AG04449 (cell line): ENCODE measurements at regions not wholly inside any gene's neighbourhood (a gene's known extent, or its start where the extent isn't known, plus 50 kb on each side); places are given as distances from the start of the nearest gene placed in this dataset.

Experiments
- CTCF ChIA-PET: fragments of 350-600 bp; formaldehyde crosslinking; extraction: SDS; loops from one replicate; lab custom pipeline; 2021; ENCODE audit warnings: antibody characterized with exemption; lab: Yijun Ruan, JAX
- POLR2A ChIA-PET: fragments of 400-600, 350-600 bp; formaldehyde crosslinking; extraction: SDS; loops from one replicate; lab custom pipeline; 2020; ENCODE audit warnings: antibody characterized with exemption, inconsistent platforms; lab: Yijun Ruan, JAX
- DNase-seq: peaks from one replicate; pipeline ENCODE4 v3.0.0-alpha.2; 2010; ENCODE audit warnings: low read depth, low spot score
- H3K4me3 ChIP-seq: 2 replicates; pipeline ENCODE4 v1.5.1; 2011; ENCODE audit warnings: low read depth, mild to moderate bottlenecking, control low read depth, low read length
- CTCF ChIP-seq: IDR thresholded peaks from one replicate; pipeline ENCODE4 v1.5.1; 2011; ENCODE audit warnings: mild to moderate bottlenecking, moderate library complexity, low read length, control low read depth, inconsistent platforms; ENCODE audit not compliant: insufficient read depth; ENCODE audit errors: missing control alignments

- no peak for TF ChIP-seq CTCF
- H3K4me3 ChIP-seq = no peak overlapping the region
- ChIA-PET CTCF (no interaction called here), POLR2A (no interaction called here)
- DNase-seq = no peak
Measured at GRCh38 chr5:44868541-44868940, 59.8 kb downstream of the MRPS30 start.

GRCh38 chr5:44869928-44870327, 61.2 kb downstream of the MRPS30 start:
- H3K4me3 ChIP-seq = no peak overlapping the region
- DNase-seq = no peak
- TF ChIP-seq CTCF = no peak
- POLR2A ChIA-PET = no interaction called here
- CTCF ChIA-PET = no interaction called here

- ChIA-PET POLR2A (no interaction called here), CTCF (no interaction called here)
- DNase-seq = no peak
- no peak for TF ChIP-seq CTCF
- no peak overlapping the region for H3K4me3 ChIP-seq
Measured at GRCh38 chr5:44870430-44870829, 61.7 kb downstream of the MRPS30 start.

- CTCF ChIA-PET = no interaction called here
- no peak for TF ChIP-seq CTCF
- no peak overlapping the region for H3K4me3 ChIP-seq
- POLR2A ChIA-PET = no interaction called here
- DNase-seq = no peak
Measured at GRCh38 chr5:44871401-44871800, 62.7 kb downstream of the MRPS30 start.

GRCh38 chr5:44875661-44876605, 67.2 kb downstream of the MRPS30 start:
- DNase-seq = no peak
- H3K4me3 ChIP-seq = no peak overlapping the region
- ChIA-PET POLR2A (no interaction called here), CTCF (no interaction called here)
- no peak for TF ChIP-seq CTCF

GRCh38 chr5:44881266-44881665, 72.5 kb downstream of the MRPS30 start:
- CTCF ChIA-PET = no interaction called here
- TF ChIP-seq CTCF = no peak
- POLR2A ChIA-PET = no interaction called here
- DNase-seq = no peak
- H3K4me3 ChIP-seq = no peak overlapping the region
